NT2/D1 (cell line): ENCODE measurements at regions not wholly inside any gene's neighbourhood (a gene's known extent, or its start where the extent isn't known, plus 50 kb on each side); places are given as distances from the start of the nearest gene placed in this dataset.

Source experiments
- SUZ12 ChIP-seq: IDR thresholded peaks from 2 replicates; pipeline ENCODE4 v1.6.1; 2011; ENCODE audit not compliant: insufficient read length, insufficient read depth; ENCODE audit errors: extremely low read depth
- YY1 ChIP-seq: IDR thresholded peaks from 2 replicates; pipeline ENCODE4 v1.6.1; 2011; ENCODE audit not compliant: insufficient read length, insufficient read depth
- ZNF274 ChIP-seq: IDR thresholded peaks from 2 replicates; pipeline ENCODE4 v1.6.1; 2011; ENCODE audit warnings: mild to moderate bottlenecking, low read depth, low read length

GRCh38 chr14:101121508-101122139 is 218.1 kb upstream of the RTL1 start:
- no peak for TF ChIP-seq SUZ12
- TF ChIP-seq ZNF274 = no peak
- no peak for TF ChIP-seq YY1
